Osteoblast (primary cell): ENCODE measurements at regions not wholly inside any gene's neighbourhood (a gene's known extent, or its start where the extent isn't known, plus 50 kb on each side); places are given as distances from the start of the nearest gene placed in this dataset.
"Not testable (repeated sequence)": the region's sequence is repeated elsewhere in the genome, so short reads cannot be mapped to it uniquely, and the experiment has no call there.

Experiments
- DNase-seq: peaks from one replicate; pipeline ENCODE4 v3.0.0; 2011; ENCODE audit warnings: low spot score, mixed read lengths; ENCODE audit not compliant: insufficient read length; ENCODE audit errors: missing footprints
- H2AFZ ChIP-seq: 2 replicates; pipeline ENCODE4 v1.6.0; 2011; ENCODE audit warnings: mild to moderate bottlenecking, low read length
- H3K27ac ChIP-seq: 2 replicates; pipeline ENCODE4 v1.5.1; 2011; ENCODE audit warnings: mild to moderate bottlenecking, low read depth, low read length, moderate library complexity
- H3K27me3 ChIP-seq: 2 replicates; pipeline ENCODE4 v1.6.0; 2012; ENCODE audit warnings: mild to moderate bottlenecking, control low read depth, inconsistent platforms, low read length, moderate library complexity; ENCODE audit not compliant: insufficient read depth
- H3K36me3 ChIP-seq: 2 replicates; pipeline ENCODE4 v1.5.1; 2011; ENCODE audit warnings: mild to moderate bottlenecking, low read length, control low read depth, moderate library complexity; ENCODE audit not compliant: insufficient read depth
- H3K4me1 ChIP-seq: 2 replicates; pipeline ENCODE4 v1.5.1; 2011; ENCODE audit warnings: mild to moderate bottlenecking, low read length, control low read depth, moderate library complexity; ENCODE audit not compliant: insufficient read depth
- H3K4me2 ChIP-seq: 2 replicates; pipeline ENCODE4 v1.6.0; 2011; ENCODE audit warnings: mild to moderate bottlenecking, low read length; ENCODE audit not compliant: insufficient read depth
- H3K4me3 ChIP-seq: fragments of 200-600 bp; sonication (generic); 3 replicates; pipeline ENCODE4 v1.5.1; 2012; ENCODE audit warnings: mild to moderate bottlenecking, low read length, inconsistent platforms; ENCODE audit not compliant: insufficient read depth
- H3K79me2 ChIP-seq: 2 replicates; pipeline ENCODE4 v1.6.0; 2012; ENCODE audit warnings: mild to moderate bottlenecking, low read length, control low read depth, inconsistent platforms; ENCODE audit not compliant: insufficient read depth
- H3K9me3 ChIP-seq: 2 replicates; pipeline ENCODE4 v1.5.1; 2011; ENCODE audit warnings: low read depth, low read length, control low read depth
- H4K20me1 ChIP-seq: 2 replicates; pipeline ENCODE4 v1.6.0; 2012; ENCODE audit warnings: mild to moderate bottlenecking, low read length, control low read depth; ENCODE audit not compliant: insufficient read depth
- CTCF ChIP-seq: IDR thresholded peaks from 2 replicates; pipeline ENCODE4 v1.5.1; 2011; ENCODE audit warnings: mild to moderate bottlenecking, low read depth, low read length, moderate library complexity; ENCODE audit errors: extremely low read depth

DNA sequence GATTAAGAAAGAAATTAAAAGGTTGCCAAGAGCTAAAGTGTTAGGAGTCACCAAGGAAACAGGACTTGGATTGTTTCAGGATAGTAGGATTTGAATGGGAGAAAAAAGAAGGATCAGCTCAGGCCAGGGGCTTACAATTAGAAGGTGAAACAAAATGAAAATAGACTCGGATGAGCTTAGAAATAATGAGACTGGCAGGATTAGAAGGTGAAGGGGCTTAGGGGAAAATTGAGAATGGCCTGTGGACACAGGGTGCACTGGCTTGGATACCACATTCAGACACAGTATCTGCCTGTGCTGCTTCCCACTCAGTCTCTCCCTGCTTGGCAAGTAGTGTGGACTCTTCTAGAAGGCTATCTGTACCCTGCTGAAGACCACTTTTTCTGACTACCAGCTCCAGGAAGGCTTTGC, 206.1 kb upstream of the ATP10A start:
- Histone ChIP-seq H3K4me1 (no peaks in the 10 kb centered on the region), H3K4me2 (no peak overlapping the region), H4K20me1 (no peaks in the 10 kb centered on the region), H3K27ac (no peak overlapping the region), H3K4me3 (no peak overlapping the region), H2AFZ (no peak overlapping the region), H3K36me3 (no peaks in the 10 kb centered on the region), H3K79me2 (no peaks in the 10 kb centered on the region), H3K9me3 (no peaks in the 10 kb centered on the region), H3K27me3 (no peaks in the 10 kb centered on the region)
- DNase-seq = no peak
- TF ChIP-seq CTCF = no peak

DNA sequence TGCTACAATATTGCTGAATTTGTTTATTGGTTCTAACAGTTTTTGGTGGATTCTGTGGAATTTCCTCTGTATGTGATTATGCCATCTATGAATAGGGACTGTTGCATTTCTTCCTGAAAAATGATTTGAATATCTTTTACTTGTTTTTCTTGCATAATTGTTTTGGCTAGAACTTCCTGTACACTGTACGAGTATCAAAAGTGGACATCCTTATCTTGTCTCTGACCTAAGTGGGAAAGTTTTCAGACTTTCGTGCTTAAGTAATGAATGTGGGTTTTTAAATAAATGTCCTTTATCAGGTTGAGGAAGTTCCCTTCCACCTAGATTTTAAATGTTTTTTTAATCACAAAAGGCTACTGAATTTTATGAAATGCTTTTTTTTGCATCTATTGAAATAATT, 203.8 kb upstream of the ATP10A start:
- Histone ChIP-seq H2AFZ (no peak overlapping the region), H3K4me1 (no peaks in the 10 kb centered on the region), H3K4me2 (no peak overlapping the region), H3K36me3 (no peaks in the 10 kb centered on the region), H3K27ac (no peak overlapping the region), H3K4me3 (no peak overlapping the region), H3K9me3 (no peaks in the 10 kb centered on the region), H3K27me3 (no peaks in the 10 kb centered on the region), H4K20me1 (no peaks in the 10 kb centered on the region), H3K79me2 (no peaks in the 10 kb centered on the region)
- DNase-seq = no peak
- TF ChIP-seq CTCF = no peak

DNA sequence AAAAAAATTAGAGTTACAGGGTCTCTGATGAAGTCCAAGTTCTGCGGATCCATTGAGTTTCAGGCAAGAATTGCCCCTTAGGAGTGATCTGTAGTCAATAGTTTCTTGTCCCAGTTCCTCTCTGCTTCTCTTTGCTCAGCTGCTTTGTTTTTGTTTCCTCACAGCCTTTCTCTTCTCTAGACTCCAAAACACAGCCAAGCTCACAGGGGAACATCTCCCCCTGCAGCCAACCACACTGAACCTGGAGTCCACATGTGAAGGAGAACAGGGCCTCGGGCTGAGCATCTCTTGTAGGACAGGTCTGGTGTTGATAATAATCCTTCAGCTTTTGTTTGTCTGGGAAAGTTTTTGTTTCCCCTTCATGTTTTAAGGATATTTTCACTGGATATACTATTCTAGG, 202.6 kb upstream of the ATP10A start:
- H3K79me2 ChIP-seq = no peaks in the 10 kb centered on the region
- TF ChIP-seq CTCF = no peak
- DNase-seq = no peak

GRCh38 chr15:26061248-26061647, 198.1 kb upstream of the ATP10A start:
- H3K27ac ChIP-seq = no peak overlapping the region

More for the DNA sequence above, 202.6 kb upstream of the ATP10A start:
- Histone ChIP-seq H4K20me1 (no peaks in the 10 kb centered on the region), H3K4me3 (no peak overlapping the region), H3K4me1 (no peaks in the 10 kb centered on the region), H3K4me2 (no peak overlapping the region), H3K36me3 (no peaks in the 10 kb centered on the region), H3K27me3 (no peaks in the 10 kb centered on the region), H3K27ac (no peak overlapping the region), H3K9me3 (no peaks in the 10 kb centered on the region), H2AFZ (no peak overlapping the region)

GRCh38 chr15:26056766-26057165, 193.6 kb upstream of the ATP10A start:
- H3K27me3 ChIP-seq, H3K27ac ChIP-seq, H3K36me3 ChIP-seq, H3K9me3 ChIP-seq, H4K20me1 ChIP-seq, H3K4me2 ChIP-seq, H3K79me2 ChIP-seq, H3K4me3 ChIP-seq, H2AFZ ChIP-seq, DNase-seq, H3K4me1 ChIP-seq: not testable (repeated sequence)

More at GRCh38 chr15:26061248-26061647, 198.1 kb upstream of the ATP10A start:
- TF ChIP-seq CTCF = no peak
- H3K79me2 ChIP-seq = no peaks in the 10 kb centered on the region
- H2AFZ ChIP-seq = no peak overlapping the region
- H3K27me3 ChIP-seq = no peaks in the 10 kb centered on the region
- DNase-seq = no peak
- no peaks in the 10 kb centered on the region for H3K4me1 ChIP-seq
- no peak overlapping the region for H3K4me3 ChIP-seq
- no peak overlapping the region for H3K4me2 ChIP-seq
- no peaks in the 10 kb centered on the region for H3K9me3 ChIP-seq
- H4K20me1 ChIP-seq = no peaks in the 10 kb centered on the region
- H3K36me3 ChIP-seq = no peaks in the 10 kb centered on the region
